ENCODE measurements at regions not wholly inside any gene's neighbourhood (a gene's known extent, or its start where the extent isn't known, plus 50 kb on each side); places are given as distances from the start of the nearest gene placed in this dataset.

DNA sequence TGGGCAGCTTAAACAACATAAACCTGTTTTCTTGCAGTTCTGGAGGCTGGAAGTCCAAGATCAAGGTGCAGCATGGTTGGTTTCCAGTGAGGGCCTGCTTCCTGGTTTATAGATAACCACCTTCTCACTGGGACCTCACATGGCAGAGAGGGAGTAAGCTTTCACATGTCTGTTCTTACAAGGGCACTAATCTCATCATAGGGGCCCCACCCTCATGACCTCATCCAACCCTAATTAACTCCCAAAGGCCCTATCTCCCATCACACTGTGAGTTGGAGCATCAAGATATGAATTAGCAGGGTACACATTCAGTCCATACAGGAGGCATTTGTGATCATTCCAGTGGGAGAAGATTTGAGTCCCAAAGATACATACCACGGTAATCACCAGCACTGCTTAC lies 50.5 kb upstream of the GRIN2A start:
- Histone ChIP-seq H3K27ac (no peak overlapping the region), H3K9me3 (peaks cover 0 to 26% (median 3%) of the 10 kb centered on the region in 4 donors), H3K27me3 (no peaks in the 10 kb centered on the region), H3K36me3 (no peaks in the 10 kb centered on the region), H3K4me3 (no peak overlapping the region), H3K4me1 (no peaks in the 10 kb centered on the region)
- TF ChIP-seq, protein P1, sequence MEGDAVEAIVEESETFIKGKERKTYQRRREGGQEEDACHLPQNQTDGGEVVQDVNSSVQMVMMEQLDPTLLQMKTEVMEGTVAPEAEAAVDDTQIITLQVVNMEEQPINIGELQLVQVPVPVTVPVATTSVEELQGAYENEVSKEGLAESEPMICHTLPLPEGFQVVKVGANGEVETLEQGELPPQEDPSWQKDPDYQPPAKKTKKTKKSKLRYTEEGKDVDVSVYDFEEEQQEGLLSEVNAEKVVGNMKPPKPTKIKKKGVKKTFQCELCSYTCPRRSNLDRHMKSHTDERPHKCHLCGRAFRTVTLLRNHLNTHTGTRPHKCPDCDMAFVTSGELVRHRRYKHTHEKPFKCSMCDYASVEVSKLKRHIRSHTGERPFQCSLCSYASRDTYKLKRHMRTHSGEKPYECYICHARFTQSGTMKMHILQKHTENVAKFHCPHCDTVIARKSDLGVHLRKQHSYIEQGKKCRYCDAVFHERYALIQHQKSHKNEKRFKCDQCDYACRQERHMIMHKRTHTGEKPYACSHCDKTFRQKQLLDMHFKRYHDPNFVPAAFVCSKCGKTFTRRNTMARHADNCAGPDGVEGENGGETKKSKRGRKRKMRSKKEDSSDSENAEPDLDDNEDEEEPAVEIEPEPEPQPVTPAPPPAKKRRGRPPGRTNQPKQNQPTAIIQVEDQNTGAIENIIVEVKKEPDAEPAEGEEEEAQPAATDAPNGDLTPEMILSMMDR (IDR thresholded peaks at IDR 0.05), result no peak
- TF ChIP-seq POLR2A (IDR thresholded peaks at IDR 0.05), result no peak
- TF ChIP-seq EP300 (IDR thresholded peaks at IDR 0.05), result no peak
- DNase-seq (ENCODE audit: low spot score in 2 of 2), result no peak
- WGBS, 2 donors, result 64 to 91% methylated on average over 1 of the region's 1 CpG

GRCh38 chr16:10239640-10240039 lies 57.4 kb upstream of the GRIN2A start:
- Histone ChIP-seq H3K27me3 (no peaks in the 10 kb centered on the region), H3K9me3 (no peaks in the 10 kb centered on the region), H3K36me3 (no peaks in the 10 kb centered on the region), H3K4me1 (no peaks in the 10 kb centered on the region), H3K27ac (no peak overlapping the region), H3K4me3 (no peak overlapping the region)
- TF ChIP-seq POLR2A (IDR thresholded peaks at IDR 0.05) (no peak), EP300 (IDR thresholded peaks at IDR 0.05) (no peak)
- TF ChIP-seq, protein P1 (IDR thresholded peaks at IDR 0.05), result no peak
- 64 to 71% methylated on average over 8 of the region's 8 CpGs for WGBS, 2 donors
- no peak for DNase-seq (ENCODE audit: low spot score in 2 of 2)

- Histone ChIP-seq H3K27me3 (no peaks in the 10 kb centered on the region), H3K4me3 (no peak overlapping the region), H3K27ac (no peak overlapping the region), H3K9me3 (no peaks in the 10 kb centered on the region), H3K36me3 (no peaks in the 10 kb centered on the region), H3K4me1 (no peaks in the 10 kb centered on the region)
- 75 to 76% methylated on average over 7 of the region's 7 CpGs for WGBS, 2 donors
- TF ChIP-seq, protein P1 (IDR thresholded peaks at IDR 0.05), result no peak
- TF ChIP-seq POLR2A (IDR thresholded peaks at IDR 0.05), result no peak
- TF ChIP-seq EP300 (IDR thresholded peaks at IDR 0.05), result no peak
- no peak for DNase-seq (ENCODE audit: low spot score in 2 of 2)
Observed at GRCh38 chr16:10240854-10241613, 58.8 kb upstream of the GRIN2A start.

DNA sequence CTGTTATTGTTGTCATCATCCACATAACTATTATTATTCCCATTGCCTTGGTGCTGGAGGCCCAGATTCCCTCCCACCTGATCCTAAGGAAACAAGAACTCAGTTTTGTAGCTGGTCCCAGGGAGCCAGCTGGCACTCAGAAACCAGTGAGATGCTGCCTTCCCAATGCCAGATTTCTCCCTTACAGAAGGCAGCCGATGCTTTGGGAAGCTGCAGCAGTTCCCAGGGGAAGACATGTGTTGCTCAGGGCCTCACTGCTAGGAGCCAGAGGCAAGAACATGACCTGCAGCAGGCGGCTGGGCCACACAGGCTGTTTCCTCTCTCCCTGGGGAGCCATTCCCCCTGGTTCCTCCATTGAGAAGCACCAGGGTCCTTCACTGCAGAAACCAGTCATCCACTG lies 59.9 kb upstream of the GRIN2A start:
- Histone ChIP-seq H3K9me3 (no peaks in the 10 kb centered on the region), H3K4me3 (no peak overlapping the region), H3K27me3 (no peaks in the 10 kb centered on the region), H3K27ac (no peak overlapping the region), H3K4me1 (no peaks in the 10 kb centered on the region), H3K36me3 (no peaks in the 10 kb centered on the region)
- no peak for DNase-seq (ENCODE audit: low spot score in 2 of 2)
- 24 to 42% methylated on average over 2 of the region's 2 CpGs for WGBS, 2 donors
- TF ChIP-seq, protein P1 (IDR thresholded peaks at IDR 0.05), result no peak
- no peak for TF ChIP-seq POLR2A (IDR thresholded peaks at IDR 0.05)
- TF ChIP-seq EP300 (IDR thresholded peaks at IDR 0.05), result no peak

GRCh38 chr16:10242916-10243315 lies 60.7 kb upstream of the GRIN2A start:
- Histone ChIP-seq H3K27ac (no peak overlapping the region), H3K4me1 (no peaks in the 10 kb centered on the region), H3K4me3 (no peak overlapping the region), H3K9me3 (no peaks in the 10 kb centered on the region), H3K36me3 (no peaks in the 10 kb centered on the region), H3K27me3 (no peaks in the 10 kb centered on the region)
- WGBS, 2 donors, result 74 to 84% methylated on average over 6 of the region's 6 CpGs
- TF ChIP-seq POLR2A (IDR thresholded peaks at IDR 0.05), result no peak
- no peak for TF ChIP-seq EP300 (IDR thresholded peaks at IDR 0.05)
- TF ChIP-seq, protein P1 (IDR thresholded peaks at IDR 0.05), result no peak
- DNase-seq (ENCODE audit: low spot score in 2 of 2), result no peak

Measured in tibial nerve (tissue), 4 donors.